SU-DHL-6 (cell line): ENCODE measurements at regions not wholly inside any gene's neighbourhood (a gene's known extent, or its start where the extent isn't known, plus 50 kb on each side); places are given as distances from the start of the nearest gene placed in this dataset.

ENCODE experiments used
- H2AFZ ChIP-seq: fragments of 200-600 bp; sonication (generic); 2 replicates; pipeline ENCODE4 v1.6.1; 2014; ENCODE audit warnings: low read depth, mild to moderate bottlenecking, moderate library complexity, mixed read lengths, antibody characterized with exemption, low read length; ENCODE audit not compliant: severe bottlenecking
- H3F3A ChIP-seq: fragments of 200-600 bp; shearing (Covaris generic); 2 replicates; pipeline ENCODE4 v1.6.0; 2016; ENCODE audit warnings: antibody characterized with exemption, mild to moderate bottlenecking; ENCODE audit not compliant: insufficient read depth
- H3K27ac ChIP-seq: fragments of 200-600 bp; sonication (generic); 2 replicates; pipeline ENCODE4 v1.5.1; 2016; ENCODE audit warnings: low read depth, mild to moderate bottlenecking, low read length, moderate library complexity, mixed read lengths
- H3K27me3 ChIP-seq: fragments of 200-600 bp; sonication (generic), shearing (Covaris generic); 2 replicates; pipeline ENCODE4 v1.6.0; 2014; ENCODE audit warnings: mild to moderate bottlenecking, low read length
- H3K36me3 ChIP-seq: fragments of 200-600 bp; sonication (generic); 2 replicates; pipeline ENCODE4 v1.6.1; 2014; ENCODE audit warnings: mild to moderate bottlenecking, low read length, mixed read lengths
- H3K4me2 ChIP-seq: fragments of 300-600, 200-600 bp; shearing (Covaris generic), sonication (generic); 2 replicates; pipeline ENCODE4 v1.6.0; 2014; ENCODE audit warnings: low read length, low read depth, mild to moderate bottlenecking; ENCODE audit not compliant: poor library complexity, severe bottlenecking
- H3K4me3 ChIP-seq: fragments of 200-600 bp; sonication (generic); 2 replicates; pipeline ENCODE4 v1.5.1; 2014; ENCODE audit warnings: antibody characterized with exemption, low read length, mild to moderate bottlenecking, mixed read lengths; ENCODE audit not compliant: insufficient read depth, poor library complexity, severe bottlenecking
- H3K79me2 ChIP-seq: fragments of 200-600 bp; sonication (generic); 2 replicates; pipeline ENCODE4 v1.6.1; 2014; ENCODE audit warnings: mild to moderate bottlenecking, low read length, moderate library complexity; ENCODE audit not compliant: insufficient read depth
- H3K9ac ChIP-seq: fragments of 200-600 bp; sonication (generic); 2 replicates; pipeline ENCODE4 v1.7.0; 2014; ENCODE audit warnings: mild to moderate bottlenecking, low read length
- H3K9me2 ChIP-seq: fragments of 200-600 bp; sonication (generic); replicated peaks from 2 replicates; pipeline ENCODE4 v1.6.1; 2014; ENCODE audit warnings: low read length; ENCODE audit not compliant: insufficient read depth
- H3K9me3 ChIP-seq: fragments of 200-600 bp; sonication (generic); 2 replicates; pipeline ENCODE4 v1.6.1; 2014; ENCODE audit warnings: low read length, mixed read lengths; ENCODE audit not compliant: insufficient read depth
- H4K20me1 ChIP-seq: fragments of 200-600 bp; sonication (generic); 2 replicates; pipeline ENCODE4 v1.6.1; 2014; ENCODE audit warnings: low read depth, mild to moderate bottlenecking, antibody characterized with exemption, low read length, moderate library complexity, mixed read lengths
- CTCF ChIP-seq: fragments of 200-600 bp; sonication (generic); IDR thresholded peaks from one replicate; pipeline ENCODE4 v1.5.1; 2017; ENCODE audit warnings: antibody characterized with exemption, mild to moderate bottlenecking, low read length, moderate library complexity; ENCODE audit not compliant: insufficient read depth, poor library complexity, severe bottlenecking
- EZH2phosphoT487 ChIP-seq: fragments of 200-600 bp; sonication (generic), shearing (Covaris generic); conservative IDR thresholded peaks from 2 replicates; pipeline ENCODE4 v1.6.1; 2018; ENCODE audit warnings: mild to moderate bottlenecking, antibody characterized with exemption, low read length, moderate library complexity, mixed read lengths

- Histone ChIP-seq H3K79me2 (no peaks in the 10 kb centered on the region), H3K9me2 (no peaks in the 10 kb centered on the region), H4K20me1 (no peaks in the 10 kb centered on the region), H3K27me3 (no peaks in the 10 kb centered on the region), H3F3A (no peaks in the 10 kb centered on the region), H3K27ac (no peak overlapping the region), H2AFZ (no peak overlapping the region), H3K9ac (no peak overlapping the region), H3K4me2 (no peak overlapping the region), H3K9me3 (no peaks in the 10 kb centered on the region), H3K36me3 (no peaks in the 10 kb centered on the region), H3K4me3 (no peak overlapping the region)
- TF ChIP-seq CTCF (no peak), EZH2phosphoT487 (no peak)
These were observed 96.5 kb upstream of the PCSK1 start for GRCh38 chr5:96529559-96529958.

GRCh38 chr5:96530901-96531300, 97.9 kb upstream of the PCSK1 start:
- Histone ChIP-seq H3K9ac (no peak overlapping the region), H3K36me3 (no peaks in the 10 kb centered on the region), H3K4me3 (no peak overlapping the region), H4K20me1 (no peaks in the 10 kb centered on the region), H2AFZ (no peak overlapping the region), H3K4me2 (no peak overlapping the region), H3K9me2 (no peaks in the 10 kb centered on the region), H3F3A (no peaks in the 10 kb centered on the region), H3K27ac (no peak overlapping the region), H3K27me3 (no peaks in the 10 kb centered on the region), H3K79me2 (no peaks in the 10 kb centered on the region), H3K9me3 (no peaks in the 10 kb centered on the region)
- TF ChIP-seq EZH2phosphoT487 (no peak), CTCF (no peak)

GRCh38 chr5:96533371-96533770, 100.3 kb upstream of the PCSK1 start:
- Histone ChIP-seq H3K36me3 (no peaks in the 10 kb centered on the region), H3K4me2 (no peak overlapping the region), H3K27me3 (no peaks in the 10 kb centered on the region), H3K9me3 (no peaks in the 10 kb centered on the region), H3K9me2 (no peaks in the 10 kb centered on the region), H3K27ac (no peak overlapping the region), H3K9ac (no peak overlapping the region), H3K79me2 (no peaks in the 10 kb centered on the region), H3F3A (no peaks in the 10 kb centered on the region), H4K20me1 (no peaks in the 10 kb centered on the region), H3K4me3 (no peak overlapping the region), H2AFZ (no peak overlapping the region)
- no peak for TF ChIP-seq EZH2phosphoT487
- TF ChIP-seq CTCF: no peak

GRCh38 chr5:96537386-96537785, 104.3 kb upstream of the PCSK1 start:
- TF ChIP-seq CTCF (no peak), EZH2phosphoT487 (no peak)
- H3K4me2 ChIP-seq: no peak overlapping the region
- H3K9ac ChIP-seq: no peak overlapping the region
- no peak overlapping the region for H3K27ac ChIP-seq
- no peaks in the 10 kb centered on the region for H3K9me3 ChIP-seq
- no peaks in the 10 kb centered on the region for H3K27me3 ChIP-seq
- H2AFZ ChIP-seq: no peak overlapping the region
- H3K36me3 ChIP-seq: no peaks in the 10 kb centered on the region
- H3K4me3 ChIP-seq: no peak overlapping the region
- H4K20me1 ChIP-seq: no peaks in the 10 kb centered on the region
- no peaks in the 10 kb centered on the region for H3K9me2 ChIP-seq
- no peaks in the 10 kb centered on the region for H3K79me2 ChIP-seq
- no peaks in the 10 kb centered on the region for H3F3A ChIP-seq
